OCI-LY1 (cell line): ENCODE measurements at regions not wholly inside any gene's neighbourhood (a gene's known extent, or its start where the extent isn't known, plus 50 kb on each side); places are given as distances from the start of the nearest gene placed in this dataset.

Experiments
- CTCF ChIP-seq: fragments of 200-600 bp; sonication (generic), shearing (Covaris generic); IDR thresholded peaks from 2 replicates; pipeline ENCODE4 v1.5.1; 2017; ENCODE audit warnings: mild to moderate bottlenecking, antibody characterized with exemption, low read length, moderate library complexity, mixed read lengths
- EZH2 ChIP-seq: fragments of 200-600 bp; sonication (generic), shearing (Covaris generic); IDR thresholded peaks from 2 replicates; pipeline ENCODE4 v1.8.0; 2017; ENCODE audit warnings: borderline replicate concordance, mixed run types, mild to moderate bottlenecking, antibody characterized with exemption, low read length, moderate library complexity, mixed read lengths

GRCh38 chr11:11029027-11029426, 171.2 kb upstream of the ZBED5 start:
- TF ChIP-seq CTCF (no peak), EZH2 (no peak)
